ENCODE measurements at regions not wholly inside any gene's neighbourhood (a gene's known extent, or its start where the extent isn't known, plus 50 kb on each side); places are given as distances from the start of the nearest gene placed in this dataset.

DNA sequence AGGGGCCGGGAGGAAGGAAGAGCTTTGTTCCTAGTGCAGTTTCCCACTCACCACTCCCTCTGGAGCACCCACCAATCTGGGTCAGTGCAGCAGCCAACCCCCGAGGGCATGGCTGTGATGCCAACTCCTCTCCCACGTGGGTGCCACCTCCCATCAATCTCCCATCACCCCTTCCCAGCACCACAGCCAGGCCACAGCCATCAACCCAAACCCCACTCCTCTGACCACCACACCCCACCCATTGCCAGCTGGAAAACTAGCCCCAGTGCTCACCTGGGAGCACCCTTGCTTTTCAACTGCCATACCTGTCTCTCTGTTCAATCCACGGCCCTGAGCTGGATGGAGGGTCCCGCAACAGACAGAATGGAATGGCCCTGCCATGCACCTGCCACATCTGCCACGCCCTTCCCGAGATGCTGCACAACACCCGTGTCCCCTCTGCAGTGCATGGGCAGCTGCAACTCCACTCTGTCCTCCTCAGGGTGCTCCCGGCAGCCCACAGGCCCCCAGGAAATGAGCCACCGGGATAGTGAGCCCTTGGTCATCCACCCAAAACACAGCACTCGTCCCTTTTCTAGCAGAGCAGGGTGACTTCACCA lies 112.4 kb upstream of the ID2 start:
- TF ChIP-seq, protein P1, sequence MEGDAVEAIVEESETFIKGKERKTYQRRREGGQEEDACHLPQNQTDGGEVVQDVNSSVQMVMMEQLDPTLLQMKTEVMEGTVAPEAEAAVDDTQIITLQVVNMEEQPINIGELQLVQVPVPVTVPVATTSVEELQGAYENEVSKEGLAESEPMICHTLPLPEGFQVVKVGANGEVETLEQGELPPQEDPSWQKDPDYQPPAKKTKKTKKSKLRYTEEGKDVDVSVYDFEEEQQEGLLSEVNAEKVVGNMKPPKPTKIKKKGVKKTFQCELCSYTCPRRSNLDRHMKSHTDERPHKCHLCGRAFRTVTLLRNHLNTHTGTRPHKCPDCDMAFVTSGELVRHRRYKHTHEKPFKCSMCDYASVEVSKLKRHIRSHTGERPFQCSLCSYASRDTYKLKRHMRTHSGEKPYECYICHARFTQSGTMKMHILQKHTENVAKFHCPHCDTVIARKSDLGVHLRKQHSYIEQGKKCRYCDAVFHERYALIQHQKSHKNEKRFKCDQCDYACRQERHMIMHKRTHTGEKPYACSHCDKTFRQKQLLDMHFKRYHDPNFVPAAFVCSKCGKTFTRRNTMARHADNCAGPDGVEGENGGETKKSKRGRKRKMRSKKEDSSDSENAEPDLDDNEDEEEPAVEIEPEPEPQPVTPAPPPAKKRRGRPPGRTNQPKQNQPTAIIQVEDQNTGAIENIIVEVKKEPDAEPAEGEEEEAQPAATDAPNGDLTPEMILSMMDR (IDR thresholded peaks at IDR 0.05), result no peak
- no peak for TF ChIP-seq POLR2AphosphoS5 (IDR thresholded peaks at IDR 0.05)
- TF ChIP-seq POLR2A (IDR thresholded peaks at IDR 0.05), result no peak
- TF ChIP-seq EP300 (IDR thresholded peaks at IDR 0.05; ENCODE audit: low read depth), result no peak
